ENCODE measurements at regions not wholly inside any gene's neighbourhood (a gene's known extent, or its start where the extent isn't known, plus 50 kb on each side); places are given as distances from the start of the nearest gene placed in this dataset.

- TF ChIP-seq ZNF687 (CRISPR knock-in tag; IDR thresholded peaks at IDR 0.05): no peak
- no peak for TF ChIP-seq ZFP90 (CRISPR knock-in tag; IDR thresholded peaks at IDR 0.05; ENCODE audit: borderline replicate concordance)
- TF ChIP-seq ZC3H4 (CRISPR knock-in tag; IDR thresholded peaks at IDR 0.05; ENCODE audit: borderline replicate concordance): no peak
- TF ChIP-seq NFYC (CRISPR knock-in tag; IDR thresholded peaks at IDR 0.05): no peak
- no peak for TF ChIP-seq SAP130 (CRISPR knock-in tag; IDR thresholded peaks at IDR 0.05; ENCODE audit: low read depth)
- TF ChIP-seq PAX8 (CRISPR knock-in tag; IDR thresholded peaks at IDR 0.05; ENCODE audit: borderline replicate concordance): no peak
These were observed 292.9 kb upstream of the MEX3C start (continued) for GRCh38 chr18:51490417-51490816.

GRCh38 chr18:51490860-51491259 is 293.4 kb upstream of the MEX3C start:
- Histone ChIP-seq H2AFZ (ENCODE audit: low read length) (no peak overlapping the region), H4K20me1 (ENCODE audit: insufficient read depth, low read length) (no peaks in the 10 kb centered on the region), H3K9me3 (ENCODE audit: low read length) (no peaks in the 10 kb centered on the region), H3K4me3 (replicated peaks in 1 of 3; ENCODE audit: insufficient read depth in 1 of 3, low read depth in 2 of 3, low read length in 3 of 3) (no peak overlapping the region), H3K4me1 (ENCODE audit: insufficient read depth, low read length) (no peaks in the 10 kb centered on the region), H3K36me3 (replicated peaks in 1 of 2; ENCODE audit: control insufficient read depth in 1 of 2, insufficient read depth in 2 of 2, low read length in 2 of 2) (no peaks in the 10 kb centered on the region), H3K27ac (ENCODE audit: extremely low read length, insufficient read depth, low read length) (no peak overlapping the region), H3K4me2 (ENCODE audit: low read depth, low read length) (no peak overlapping the region), H3K27me3 (ENCODE audit: control insufficient read depth in 1 of 2, insufficient read depth in 2 of 2, low read length in 2 of 2) (no peaks in the 10 kb centered on the region; a peak in 1 of 5 replicates), H3K79me2 (ENCODE audit: insufficient read depth, low read length) (no peaks in the 10 kb centered on the region), H3K9ac (ENCODE audit: insufficient read depth, low read depth, low read length) (no peak overlapping the region)
- in situ Hi-C loops (cut with HindIII; ENCODE audit: extremely low pct_ligation_motif_present, low pct_unique_long_range_greater_than_20kb): no loop called here
- intact Hi-C loops (cut with micrococcal nuclease; ENCODE audit: unreplicated experiment): no loop called here
- no TSS peak for BruUV-seq (replicated peaks)
- ATAC-seq (no peak), FAIRE-seq (no peak), DNase-seq (ENCODE audit: low spot score) (no peak)
- ChIA-PET POLR2A (no interaction called here), CTCF (ENCODE audit: low intra/inter-chr PET ratio, low total read pairs) (no interaction called here)
- 5% methylated on average over 3 of the region's 3 CpGs for WGBS (ENCODE audit: low lambda C conversion rate)
- TF ChIP-seq TFDP1 (CRISPR knock-in tag; IDR thresholded peaks at IDR 0.05; ENCODE audit: borderline replicate concordance): no peak
- no peak for TF ChIP-seq PRDM4 (CRISPR knock-in tag; IDR thresholded peaks at IDR 0.05; ENCODE audit: borderline replicate concordance)
- TF ChIP-seq ZSCAN30 (CRISPR knock-in tag; IDR thresholded peaks at IDR 0.05): no peak
- no peak for TF ChIP-seq ZNF564 (CRISPR knock-in tag; IDR thresholded peaks at IDR 0.05)
- no peak for TF ChIP-seq ZNF275 (CRISPR knock-in tag; IDR thresholded peaks at IDR 0.05; ENCODE audit: borderline replicate concordance)
- TF ChIP-seq SYNCRIP (IDR thresholded peaks at IDR 0.05; ENCODE audit: insufficient read depth, low read depth, low read length): no peak
- no peak for TF ChIP-seq ELF3 (CRISPR knock-in tag; IDR thresholded peaks at IDR 0.05)
- no peak for TF ChIP-seq HES4 (CRISPR knock-in tag; IDR thresholded peaks at IDR 0.05; ENCODE audit: borderline replicate concordance)
- no peak for TF ChIP-seq MYC (CRISPR knock-in tag; IDR thresholded peaks at IDR 0.05; ENCODE audit: borderline replicate concordance)
- no peak for TF ChIP-seq ZNF598 (CRISPR knock-in tag; IDR thresholded peaks at IDR 0.05; ENCODE audit: borderline replicate concordance)

Data from HepG2 (cell line).